ENCODE measurements at regions not wholly inside any gene's neighbourhood (a gene's known extent, or its start where the extent isn't known, plus 50 kb on each side); places are given as distances from the start of the nearest gene placed in this dataset.
A peak's percentile ranks its signal among the peaks of the same experiment; 100 is the strongest.

DNA sequence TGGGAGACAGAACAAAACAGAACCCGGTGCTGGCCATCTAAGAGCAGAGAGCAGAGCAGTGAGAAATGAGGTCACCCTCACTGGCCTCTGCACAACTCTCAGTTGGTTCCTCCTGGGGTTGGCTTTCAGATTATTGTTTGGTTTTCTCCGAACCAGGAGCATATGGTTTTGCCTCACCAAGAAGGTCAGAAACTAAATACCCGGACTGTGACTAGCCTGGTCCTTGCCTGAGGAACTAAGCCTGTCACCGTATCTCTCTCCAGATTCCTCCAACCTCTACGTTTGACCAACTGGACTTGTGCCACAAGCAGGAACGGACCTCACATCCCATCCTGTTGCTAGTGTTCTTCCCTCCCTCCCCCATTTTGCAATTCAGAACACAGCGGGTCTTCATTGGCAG, 450.4 kb upstream of the JARID2 start:
- Mint-ChIP-seq H3K4me3 (no peak overlapping the region), H3K27ac (no peak overlapping the region), H3K4me1 (peaks cover 2% of the 10 kb centered on the region), H3K27me3 (no peaks in the 10 kb centered on the region), H3K36me3 (ENCODE audit: low read depth) (no peaks in the 10 kb centered on the region), H3K9me3 (no peaks in the 10 kb centered on the region)
- ChIA-PET POLR2A (no interaction called here), CTCF (no interaction called here)
- DNase-seq, result no peak

DNA sequence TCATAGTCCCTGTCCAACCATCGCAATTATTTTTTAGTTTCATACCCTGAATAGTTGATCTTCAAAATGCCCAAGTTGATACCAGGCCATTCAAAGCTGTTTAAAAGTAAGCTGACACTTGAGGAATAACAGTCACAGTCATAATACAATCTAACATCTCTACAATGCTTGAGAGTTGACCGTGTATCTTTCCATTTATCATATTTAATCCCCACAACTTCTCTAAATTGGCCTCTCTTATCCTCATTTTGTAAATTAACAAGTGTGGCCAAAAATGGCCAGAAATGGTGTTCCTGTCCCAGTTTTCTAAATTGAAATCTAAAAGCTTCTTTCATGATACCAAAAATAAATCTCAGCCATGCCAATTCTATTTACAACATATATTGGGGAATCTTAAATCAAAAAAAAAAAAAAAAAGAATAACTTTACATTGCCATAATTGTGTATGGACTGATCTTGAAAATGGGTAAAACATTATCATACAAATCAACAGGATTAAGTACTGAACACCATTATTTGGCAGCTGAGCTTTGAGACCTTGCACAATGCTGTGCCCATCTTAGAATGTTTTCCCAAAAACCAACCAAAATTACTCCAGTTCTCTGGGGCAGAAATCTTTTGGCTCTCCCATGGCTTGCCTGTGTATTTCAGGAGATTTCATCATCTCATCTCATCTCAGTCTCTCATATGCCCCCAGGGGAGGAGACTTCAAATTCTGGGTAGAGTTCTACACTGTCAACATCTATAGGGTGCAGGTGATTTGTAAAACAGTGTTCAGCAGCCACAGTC, 448.7 kb upstream of the JARID2 start:
- ChIA-PET CTCF (no interaction called here), POLR2A (interaction anchor here (0.6 kb wide), 1 partner anchor 41 kb away, joined by 3 read pairs; no protein-coding TSS in a partner anchor)
- DNase-seq, result no peak
- no peak overlapping the region for H3K27ac Mint-ChIP-seq
- H3K36me3 Mint-ChIP-seq (ENCODE audit: low read depth), result no peaks in the 10 kb centered on the region
- no peaks in the 10 kb centered on the region for H3K4me1 Mint-ChIP-seq
- H3K9me3 Mint-ChIP-seq, result no peaks in the 10 kb centered on the region
- no peak overlapping the region for H3K4me3 Mint-ChIP-seq
- H3K27me3 Mint-ChIP-seq, result no peaks in the 10 kb centered on the region

GRCh38 chr6:14797875-14798593, 447.8 kb upstream of the JARID2 start:
- Mint-ChIP-seq H3K27ac (no peak overlapping the region), H3K9me3 (no peaks in the 10 kb centered on the region), H3K4me3 (no peak overlapping the region), H3K4me1 (no peaks in the 10 kb centered on the region), H3K36me3 (ENCODE audit: low read depth) (no peaks in the 10 kb centered on the region), H3K27me3 (no peaks in the 10 kb centered on the region)
- CTCF ChIA-PET, result no interaction called here
- no peak for DNase-seq
- POLR2A ChIA-PET, result interaction anchor here (0.6 kb wide), 1 partner anchor 40 kb away, joined by 3 read pairs; no protein-coding TSS in a partner anchor

DNA sequence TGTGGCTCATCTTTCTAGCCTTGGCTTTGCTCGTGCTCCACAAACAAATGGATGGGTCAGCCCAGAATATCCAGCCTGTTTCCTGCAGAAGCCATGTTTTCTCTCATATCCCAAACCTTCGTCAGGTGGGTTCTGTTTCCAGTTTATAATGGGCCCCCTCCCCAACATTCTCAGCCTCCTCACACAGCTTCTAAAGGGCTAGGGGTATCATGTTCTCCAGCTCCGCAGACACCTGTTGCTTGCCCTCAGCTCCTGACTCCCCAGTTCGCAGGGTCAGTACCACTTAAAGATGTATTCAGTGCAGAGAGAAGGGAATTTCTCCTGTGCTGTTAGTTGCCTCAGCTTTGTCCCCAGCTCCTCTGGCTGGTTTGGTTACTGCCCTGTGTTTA, 447.3 kb upstream of the JARID2 start:
- ChIA-PET CTCF (no interaction called here), POLR2A (no interaction called here)
- Mint-ChIP-seq H3K4me3 (no peak overlapping the region), H3K27me3 (no peaks in the 10 kb centered on the region), H3K36me3 (ENCODE audit: low read depth) (no peaks in the 10 kb centered on the region), H3K9me3 (no peaks in the 10 kb centered on the region), H3K4me1 (no peaks in the 10 kb centered on the region), H3K27ac (no peak overlapping the region)
- DNase-seq, result no peak

GRCh38 chr6:14798996-14799588, 446.8 kb upstream of the JARID2 start:
- no peak for DNase-seq
- H3K27ac Mint-ChIP-seq, result no peak overlapping the region
- POLR2A ChIA-PET, result interaction anchor here (0.6 kb wide), 1 partner anchor 449 kb away, joined by 3 read pairs; no protein-coding TSS in a partner anchor
- H3K4me3 Mint-ChIP-seq, result no peak overlapping the region
- H3K9me3 Mint-ChIP-seq, result no peaks in the 10 kb centered on the region
- no peaks in the 10 kb centered on the region for H3K4me1 Mint-ChIP-seq
- CTCF ChIA-PET, result no interaction called here
- no peaks in the 10 kb centered on the region for H3K27me3 Mint-ChIP-seq
- no peaks in the 10 kb centered on the region for H3K36me3 Mint-ChIP-seq (ENCODE audit: low read depth)

DNA sequence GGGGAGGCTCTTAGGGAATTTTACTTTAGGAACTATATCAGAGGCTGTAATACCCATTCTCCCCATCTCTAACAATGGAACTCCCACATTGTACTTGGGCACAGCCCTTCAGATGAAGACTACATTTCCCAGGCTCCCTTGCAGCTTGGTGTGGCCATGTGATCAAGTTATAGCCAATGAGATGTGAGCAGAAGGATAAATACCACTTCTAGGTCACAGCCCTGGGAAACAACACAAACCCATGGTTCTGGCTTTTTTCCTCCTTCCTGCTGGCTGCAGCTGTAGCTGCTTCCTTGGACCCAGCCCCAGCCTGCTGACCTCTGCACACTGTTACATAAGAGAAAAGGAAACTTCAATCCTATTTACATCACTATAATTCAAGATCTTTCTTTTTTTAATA, 445.9 kb upstream of the JARID2 start:
- Mint-ChIP-seq H3K27ac (no peak overlapping the region), H3K27me3 (no peaks in the 10 kb centered on the region), H3K4me1 (no peaks in the 10 kb centered on the region), H3K4me3 (no peak overlapping the region), H3K9me3 (no peaks in the 10 kb centered on the region), H3K36me3 (ENCODE audit: low read depth) (no peaks in the 10 kb centered on the region)
- peak; percentile 22 for DNase-seq
- CTCF ChIA-PET, result no interaction called here
- POLR2A ChIA-PET, result interaction anchor here (0.6 kb wide), 1 partner anchor 449 kb away, joined by 3 read pairs; no protein-coding TSS in a partner anchor

DNA sequence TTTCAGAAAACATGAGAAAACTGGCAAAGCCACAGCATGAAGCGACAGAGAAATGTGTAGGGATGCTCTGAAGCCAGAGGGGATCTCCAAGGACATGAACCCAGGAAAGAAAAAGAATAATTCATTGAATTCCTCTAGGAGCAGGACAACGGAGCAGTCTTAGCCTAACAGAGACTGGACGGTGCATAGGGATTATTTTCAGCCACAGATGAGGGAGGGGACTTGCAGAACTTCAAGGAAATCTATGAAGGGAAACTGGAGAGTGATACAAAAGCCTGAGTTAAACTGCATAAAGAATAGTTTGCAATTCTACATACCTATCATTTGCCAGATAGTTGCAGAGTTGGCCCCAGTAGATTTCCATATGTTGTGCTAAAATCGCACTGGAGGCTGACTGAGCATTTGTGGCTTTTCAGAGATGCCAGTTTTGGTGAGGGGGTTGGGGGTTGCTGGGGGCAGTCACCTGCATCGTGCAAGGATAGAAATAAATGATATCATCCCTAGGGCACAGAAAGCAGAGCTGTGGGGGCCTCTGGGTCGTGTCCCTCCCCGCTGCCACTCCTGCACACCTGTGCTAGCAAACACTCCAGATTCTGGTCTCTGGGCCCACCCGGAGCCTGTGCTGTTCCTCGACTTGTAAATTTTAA, 443.2 kb upstream of the JARID2 start:
- POLR2A ChIA-PET, result no interaction called here
- Mint-ChIP-seq H3K4me1 (no peaks in the 10 kb centered on the region), H3K27ac (no peak overlapping the region), H3K9me3 (peaks cover under 1% of the 10 kb centered on the region), H3K36me3 (ENCODE audit: low read depth) (no peaks in the 10 kb centered on the region), H3K4me3 (no peak overlapping the region), H3K27me3 (no peaks in the 10 kb centered on the region)
- CTCF ChIA-PET, result no interaction called here
- no peak for DNase-seq

GRCh38 chr6:14804001-14804784, 441.7 kb upstream of the JARID2 start:
- Mint-ChIP-seq H3K36me3 (ENCODE audit: low read depth) (peaks cover 3% of the 10 kb centered on the region), H3K27me3 (no peaks in the 10 kb centered on the region), H3K27ac (no peak overlapping the region), H3K4me3 (no peak overlapping the region), H3K4me1 (no peaks in the 10 kb centered on the region), H3K9me3 (peaks cover 6% of the 10 kb centered on the region)
- POLR2A ChIA-PET, result no interaction called here
- DNase-seq, result no peak
- CTCF ChIA-PET, result no interaction called here

DNA sequence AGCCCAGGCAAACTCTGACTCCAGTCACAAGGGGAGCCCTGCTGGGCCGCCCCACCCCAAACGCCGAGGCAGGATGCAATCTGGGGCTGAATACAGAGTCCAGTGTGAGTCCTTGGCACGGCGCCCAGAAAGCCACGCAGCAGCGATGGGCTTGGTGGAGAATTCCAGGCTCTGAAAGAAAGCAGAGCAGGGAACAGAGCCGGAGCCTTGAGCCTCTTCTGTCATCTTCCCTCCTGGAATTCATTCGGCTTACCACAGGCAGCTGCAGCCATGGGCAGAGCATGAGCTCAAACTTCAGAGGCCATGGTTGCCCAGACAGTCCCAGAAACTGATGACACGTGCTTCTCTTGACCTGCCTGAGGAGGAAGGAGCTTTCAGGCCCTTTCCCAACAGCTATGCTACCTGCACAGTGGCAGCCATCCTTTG, 441.1 kb upstream of the JARID2 start:
- H3K27me3 Mint-ChIP-seq, result no peaks in the 10 kb centered on the region
- ChIA-PET CTCF (no interaction called here), POLR2A (no interaction called here)
- H3K4me1 Mint-ChIP-seq, result no peaks in the 10 kb centered on the region
- H3K4me3 Mint-ChIP-seq, result no peak overlapping the region
- H3K27ac Mint-ChIP-seq, result no peak overlapping the region
- peaks cover 3% of the 10 kb centered on the region for H3K36me3 Mint-ChIP-seq (ENCODE audit: low read depth)
- no peak for DNase-seq
- H3K9me3 Mint-ChIP-seq, result peaks cover 6% of the 10 kb centered on the region

DNA sequence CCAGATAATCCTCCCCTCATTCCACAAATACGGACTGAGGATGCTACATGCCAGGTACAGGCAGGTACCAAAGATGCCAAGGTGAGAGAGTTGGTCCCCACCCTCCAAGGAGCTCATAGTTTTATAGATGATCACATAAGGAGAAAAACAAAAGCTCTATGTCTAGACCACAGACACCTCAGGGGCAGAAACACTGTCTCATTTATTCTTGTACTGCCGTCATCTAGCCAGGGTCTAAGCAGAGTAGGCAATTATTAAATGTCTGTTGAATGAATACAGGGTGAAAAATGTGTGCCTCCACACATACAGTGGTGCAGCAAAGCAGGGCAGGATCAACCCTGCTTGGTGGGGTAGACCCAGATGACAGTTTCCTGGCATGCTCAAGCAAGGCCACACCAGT, 439.8 kb upstream of the JARID2 start:
- ChIA-PET POLR2A (no interaction called here), CTCF (no interaction called here)
- H3K36me3 Mint-ChIP-seq (ENCODE audit: low read depth), result peaks cover 3% of the 10 kb centered on the region
- H3K9me3 Mint-ChIP-seq, result peaks cover 6% of the 10 kb centered on the region
- no peak overlapping the region for H3K4me3 Mint-ChIP-seq
- no peaks in the 10 kb centered on the region for H3K27me3 Mint-ChIP-seq
- DNase-seq, result no peak
- H3K4me1 Mint-ChIP-seq, result no peaks in the 10 kb centered on the region
- H3K27ac Mint-ChIP-seq, result no peak overlapping the region

DNA sequence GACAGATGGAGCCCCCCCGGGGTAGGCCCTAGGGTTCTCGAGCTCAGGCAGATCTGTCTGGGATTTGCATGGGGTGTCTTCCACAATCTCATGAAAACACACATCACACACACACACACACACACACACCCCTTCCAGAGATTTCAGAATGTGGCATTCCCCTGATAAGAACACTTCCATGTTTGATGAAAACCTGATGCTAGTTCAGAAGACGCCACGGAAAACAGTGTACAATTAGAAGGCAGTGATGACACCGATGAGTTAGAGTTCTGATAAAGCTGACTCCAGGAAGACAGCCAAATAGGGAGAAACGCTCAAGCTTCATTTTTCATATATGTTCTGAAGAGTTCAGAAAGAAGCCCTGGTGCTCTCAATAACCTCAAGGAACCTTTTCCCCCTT, 438.7 kb upstream of the JARID2 start:
- H3K4me1 Mint-ChIP-seq, result no peaks in the 10 kb centered on the region
- no peak for DNase-seq
- ChIA-PET CTCF (no interaction called here), POLR2A (no interaction called here)
- H3K27me3 Mint-ChIP-seq, result no peaks in the 10 kb centered on the region
- peaks cover 6% of the 10 kb centered on the region for H3K9me3 Mint-ChIP-seq
- no peak overlapping the region for H3K4me3 Mint-ChIP-seq
- H3K36me3 Mint-ChIP-seq (ENCODE audit: low read depth), result peaks cover 3% of the 10 kb centered on the region
- H3K27ac Mint-ChIP-seq, result no peak overlapping the region

DNA sequence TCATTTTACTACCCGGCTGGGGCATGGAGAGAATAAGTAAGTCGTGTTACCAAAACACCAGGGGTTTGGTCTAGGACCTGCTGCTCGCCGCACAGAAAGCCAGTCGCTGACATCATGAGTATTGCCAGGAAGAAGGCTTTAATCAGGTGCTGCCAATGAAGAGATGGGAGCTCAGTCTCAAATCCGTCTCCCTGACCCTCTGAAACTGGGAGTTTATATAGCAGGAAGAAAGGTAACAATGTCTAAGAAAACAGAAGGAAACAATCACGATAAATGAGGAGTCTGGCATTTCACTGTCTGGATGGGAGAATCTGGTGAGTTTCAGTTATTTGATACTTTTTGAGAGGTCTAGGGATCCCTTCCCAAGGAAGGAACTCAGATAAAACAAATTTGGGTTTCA, 437.9 kb upstream of the JARID2 start:
- ChIA-PET CTCF (no interaction called here), POLR2A (no interaction called here)
- no peaks in the 10 kb centered on the region for H3K27me3 Mint-ChIP-seq
- peaks cover 6% of the 10 kb centered on the region for H3K9me3 Mint-ChIP-seq
- no peaks in the 10 kb centered on the region for H3K4me1 Mint-ChIP-seq
- peaks cover 3% of the 10 kb centered on the region for H3K36me3 Mint-ChIP-seq (ENCODE audit: low read depth)
- DNase-seq, result no peak
- H3K4me3 Mint-ChIP-seq, result no peak overlapping the region
- no peak overlapping the region for H3K27ac Mint-ChIP-seq

DNA sequence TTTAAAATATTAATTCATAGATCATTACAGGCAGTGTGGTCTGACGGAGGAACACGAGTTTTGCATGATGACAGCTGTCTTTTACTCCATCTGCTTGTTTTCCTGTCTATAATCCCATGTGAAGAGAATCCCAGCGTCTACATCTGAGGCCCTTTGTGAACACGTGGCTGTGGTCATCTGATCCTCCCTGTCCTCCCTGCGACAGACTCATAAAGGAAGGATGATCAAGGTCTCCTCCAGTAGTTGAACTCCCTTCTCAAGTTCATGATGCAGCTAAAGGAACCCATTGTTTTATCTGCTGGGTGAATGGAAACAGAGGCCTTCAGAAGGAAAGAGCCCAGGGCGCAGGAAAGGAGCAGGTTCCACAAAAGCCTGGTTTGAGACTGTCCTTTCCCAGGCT, 435.8 kb upstream of the JARID2 start:
- H3K27me3 Mint-ChIP-seq, result no peaks in the 10 kb centered on the region
- H3K36me3 Mint-ChIP-seq (ENCODE audit: low read depth), result peaks cover 3% of the 10 kb centered on the region
- CTCF ChIA-PET, result no interaction called here
- POLR2A ChIA-PET, result no interaction called here
- H3K27ac Mint-ChIP-seq, result no peak overlapping the region
- no peak for DNase-seq
- no peaks in the 10 kb centered on the region for H3K4me1 Mint-ChIP-seq
- H3K4me3 Mint-ChIP-seq, result no peak overlapping the region
- peaks cover 6% of the 10 kb centered on the region for H3K9me3 Mint-ChIP-seq

All from activated CD4-positive, alpha-beta memory T cell treated with anti-CD3 and anti-CD28 coated beads, Interleukin-2, amount 10 ng/mL, durations not matched to agents 7 days and 5 days (primary cell).